Stimulated activated CD4-positive, alpha-beta T cell treated with anti-CD3 and anti-CD28 coated beads, Interleukin-1b, Interleukin-23, amount 100 ng/mL, for 4 hours (primary cell): ENCODE measurements at regions not wholly inside any gene's neighbourhood (a gene's known extent, or its start where the extent isn't known, plus 50 kb on each side); places are given as distances from the start of the nearest gene placed in this dataset.
"Not testable (repeated sequence)": the region's sequence is repeated elsewhere in the genome, so short reads cannot be mapped to it uniquely, and the experiment has no call there.

Experiments used
- DNase-seq, 2 donors: peaks; one replicate each; pipeline ENCODE4 v3.0.0-alpha.2; 2020; ENCODE audit warnings: low read depth in 2 of 2

GRCh38 chr6:170213637-170214018 is 77.2 kb downstream of the DLL1 start:
- DNase-seq = not testable (repeated sequence)

GRCh38 chr6:170212956-170213636 is 77.8 kb downstream of the DLL1 start:
- no peak for DNase-seq

- DNase-seq = no peak
Measured at GRCh38 chr6:170212051-170212756, 78.7 kb downstream of the DLL1 start.

GRCh38 chr6:170211404-170212025 is 79.4 kb downstream of the DLL1 start:
- no peak for DNase-seq

GRCh38 chr6:170210651-170211403 is 80.1 kb downstream of the DLL1 start:
- no peak for DNase-seq

- DNase-seq = no peak
Measured at GRCh38 chr6:170210026-170210390, 80.9 kb downstream of the DLL1 start.

- DNase-seq = no peak
Measured at GRCh38 chr6:170209354-170210025, 81.4 kb downstream of the DLL1 start.

- no peak for DNase-seq
Measured at GRCh38 chr6:170208651-170209353, 82.1 kb downstream of the DLL1 start.

GRCh38 chr6:170208182-170208601 is 82.7 kb downstream of the DLL1 start:
- DNase-seq = no peak

GRCh38 chr6:170207586-170208181 is 83.2 kb downstream of the DLL1 start:
- no peak for DNase-seq

GRCh38 chr6:170206851-170207431 is 83.9 kb downstream of the DLL1 start:
- DNase-seq = no peak

- DNase-seq = no peak
Measured at GRCh38 chr6:170206317-170206621, 84.6 kb downstream of the DLL1 start.

- DNase-seq = no peak
Measured at GRCh38 chr6:170205534-170206316, 85.2 kb downstream of the DLL1 start.

- DNase-seq = no peak
Measured at GRCh38 chr6:170205126-170205525, 85.8 kb downstream of the DLL1 start.

- no peak for DNase-seq
Measured at GRCh38 chr6:170203212-170203611, 87.7 kb downstream of the DLL1 start.

- no peak for DNase-seq
Measured at GRCh38 chr6:170202416-170203135, 88.3 kb downstream of the DLL1 start.

GRCh38 chr6:170201361-170201760 is 89.5 kb downstream of the DLL1 start:
- no peak for DNase-seq

GRCh38 chr6:170200458-170200891 is 90.4 kb downstream of the DLL1 start:
- DNase-seq = no peak

- DNase-seq = no peak
Measured at GRCh38 chr6:170199716-170200115, 91.2 kb downstream of the DLL1 start.
